VCaP (cell line): ENCODE measurements at regions not wholly inside any gene's neighbourhood (a gene's known extent, or its start where the extent isn't known, plus 50 kb on each side); places are given as distances from the start of the nearest gene placed in this dataset.

Experiments used
- H3K27ac ChIP-seq: fragments of 450-650 bp; 2 replicates; pipeline ENCODE4 v1.5.1; 2017
- TF ChIP-seq, protein P1 (sequence below): fragments of 450-650 bp; conservative IDR thresholded peaks from 2 replicates; pipeline ENCODE4 v1.5.1; 2017; ENCODE audit warnings: mild to moderate bottlenecking, moderate library complexity

DNA sequence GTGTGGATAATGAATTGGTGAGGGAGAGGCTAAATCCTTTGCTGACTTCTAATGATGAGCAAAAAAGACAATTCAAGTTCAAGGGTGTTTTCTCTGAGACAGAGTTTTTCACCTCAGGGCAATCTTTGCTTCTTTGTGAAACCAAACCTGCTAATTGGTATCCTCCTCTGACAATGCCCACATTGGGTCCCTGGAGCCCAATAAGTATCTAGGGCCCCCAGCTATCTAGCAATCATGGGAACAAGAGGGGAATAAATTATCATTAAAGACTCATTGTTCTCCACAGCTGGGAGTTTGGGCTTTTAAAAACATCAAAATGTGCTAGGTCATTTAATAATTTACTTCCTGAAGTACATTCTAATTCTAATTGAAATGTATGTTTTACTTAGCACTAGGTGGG is 227.3 kb downstream of the TMEM167A start:
- TF ChIP-seq, protein P1, sequence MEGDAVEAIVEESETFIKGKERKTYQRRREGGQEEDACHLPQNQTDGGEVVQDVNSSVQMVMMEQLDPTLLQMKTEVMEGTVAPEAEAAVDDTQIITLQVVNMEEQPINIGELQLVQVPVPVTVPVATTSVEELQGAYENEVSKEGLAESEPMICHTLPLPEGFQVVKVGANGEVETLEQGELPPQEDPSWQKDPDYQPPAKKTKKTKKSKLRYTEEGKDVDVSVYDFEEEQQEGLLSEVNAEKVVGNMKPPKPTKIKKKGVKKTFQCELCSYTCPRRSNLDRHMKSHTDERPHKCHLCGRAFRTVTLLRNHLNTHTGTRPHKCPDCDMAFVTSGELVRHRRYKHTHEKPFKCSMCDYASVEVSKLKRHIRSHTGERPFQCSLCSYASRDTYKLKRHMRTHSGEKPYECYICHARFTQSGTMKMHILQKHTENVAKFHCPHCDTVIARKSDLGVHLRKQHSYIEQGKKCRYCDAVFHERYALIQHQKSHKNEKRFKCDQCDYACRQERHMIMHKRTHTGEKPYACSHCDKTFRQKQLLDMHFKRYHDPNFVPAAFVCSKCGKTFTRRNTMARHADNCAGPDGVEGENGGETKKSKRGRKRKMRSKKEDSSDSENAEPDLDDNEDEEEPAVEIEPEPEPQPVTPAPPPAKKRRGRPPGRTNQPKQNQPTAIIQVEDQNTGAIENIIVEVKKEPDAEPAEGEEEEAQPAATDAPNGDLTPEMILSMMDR, result no peak
- no peak overlapping the region for H3K27ac ChIP-seq

DNA sequence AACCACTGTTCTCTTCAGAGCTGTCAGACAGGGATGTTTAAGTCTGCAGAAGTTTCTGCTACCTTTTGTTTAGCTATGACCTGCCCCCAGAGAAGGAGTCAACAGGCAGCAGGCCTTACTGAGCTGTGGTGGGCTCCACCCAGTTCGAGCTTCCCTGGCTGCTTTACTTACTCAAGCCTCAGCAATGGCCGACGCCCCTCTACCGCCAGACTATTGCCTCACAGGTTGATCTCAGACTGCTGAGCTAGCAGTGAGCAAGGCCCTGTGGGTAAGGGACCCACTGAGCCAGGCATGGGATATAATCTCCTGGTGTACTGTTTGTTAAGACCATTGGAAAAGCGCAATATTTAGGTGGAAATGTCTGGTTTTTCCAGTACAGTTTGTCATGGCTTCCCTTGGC is 229.6 kb downstream of the TMEM167A start:
- TF ChIP-seq, protein P1, result no peak
- no peak overlapping the region for H3K27ac ChIP-seq

DNA sequence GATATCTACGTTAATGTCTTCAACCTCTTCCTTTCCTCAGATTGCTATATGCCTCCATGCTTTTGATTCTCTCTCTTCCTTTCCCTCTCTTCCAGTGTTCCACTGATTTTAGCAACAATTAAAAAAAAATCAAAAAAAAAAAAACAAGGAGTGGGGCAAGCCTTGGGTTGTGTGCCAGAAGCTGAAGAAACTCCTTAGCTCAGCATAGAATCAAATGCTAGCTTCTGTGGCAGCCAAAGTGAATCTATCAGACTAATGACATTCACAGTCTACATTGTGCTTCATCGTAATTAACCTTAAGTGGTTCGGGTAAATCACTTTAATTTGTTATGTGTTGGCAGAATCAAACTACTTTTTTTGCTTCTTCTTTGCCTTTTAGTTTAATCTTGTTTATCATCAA is 237.3 kb downstream of the TMEM167A start:
- TF ChIP-seq, protein P1, result no peak

DNA sequence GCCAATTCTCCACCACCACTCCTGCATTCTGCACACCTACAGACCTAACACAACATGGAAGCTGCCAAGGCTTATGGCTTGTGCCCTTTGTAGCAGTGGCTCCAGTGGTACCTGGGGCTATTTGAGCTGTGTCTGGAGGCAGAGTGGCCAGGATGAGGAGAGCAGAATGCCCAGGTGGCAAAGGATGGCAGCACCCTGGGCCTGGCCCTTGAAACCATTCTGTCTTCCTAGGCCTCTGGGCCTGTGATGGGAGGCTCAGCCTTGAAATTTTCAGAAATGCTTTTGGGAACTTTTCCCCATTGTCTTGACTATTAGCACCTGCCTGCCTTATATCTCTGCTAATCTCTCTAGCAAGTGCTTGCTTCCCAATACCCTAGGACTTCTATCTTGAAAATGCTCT is 241.7 kb downstream of the TMEM167A start:
- no peak overlapping the region for H3K27ac ChIP-seq
- TF ChIP-seq, protein P1, result no peak

More for the DNA sequence above, 237.3 kb downstream of the TMEM167A start:
- no peak overlapping the region for H3K27ac ChIP-seq

DNA sequence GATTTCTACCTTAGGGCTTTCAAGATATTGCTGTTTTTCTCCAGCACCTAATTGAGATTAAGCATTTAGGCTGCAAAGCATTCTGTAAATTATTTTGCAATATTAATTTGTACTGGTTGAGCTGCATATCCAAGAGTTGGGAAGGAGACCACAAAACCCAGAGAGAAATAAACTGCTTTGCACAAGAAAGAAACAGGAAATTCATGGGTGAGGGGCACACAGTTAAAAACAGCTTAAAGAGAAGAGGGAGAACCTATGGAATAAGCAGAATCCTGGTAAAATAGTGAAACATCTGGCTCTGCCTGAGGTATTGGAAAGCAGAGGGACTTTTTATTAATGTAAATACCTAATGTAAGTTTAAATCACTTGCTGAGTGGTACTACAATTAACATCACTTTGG is 243.0 kb downstream of the TMEM167A start:
- TF ChIP-seq, protein P1, result no peak
- no peak overlapping the region for H3K27ac ChIP-seq

DNA sequence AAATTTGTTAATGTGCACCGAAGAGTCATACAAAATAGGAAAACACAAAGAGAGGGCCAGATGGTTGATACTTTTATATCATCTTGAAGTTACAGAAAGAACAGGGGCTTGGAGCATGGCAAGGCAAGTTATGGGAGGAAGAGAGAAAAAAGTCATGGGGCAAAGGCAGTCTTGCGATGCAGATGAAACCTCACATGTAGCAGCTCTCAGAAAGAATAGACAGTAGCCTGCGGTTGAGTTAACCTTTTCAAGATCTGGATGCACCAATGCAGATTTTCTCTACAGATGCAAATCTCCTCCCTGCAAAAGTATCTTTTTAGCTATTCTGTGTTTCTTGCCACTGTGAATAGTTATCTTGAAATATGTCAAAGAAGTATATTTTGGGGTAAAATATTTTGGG is 243.9 kb downstream of the TMEM167A start:
- no peak overlapping the region for H3K27ac ChIP-seq
- TF ChIP-seq, protein P1, result no peak

DNA sequence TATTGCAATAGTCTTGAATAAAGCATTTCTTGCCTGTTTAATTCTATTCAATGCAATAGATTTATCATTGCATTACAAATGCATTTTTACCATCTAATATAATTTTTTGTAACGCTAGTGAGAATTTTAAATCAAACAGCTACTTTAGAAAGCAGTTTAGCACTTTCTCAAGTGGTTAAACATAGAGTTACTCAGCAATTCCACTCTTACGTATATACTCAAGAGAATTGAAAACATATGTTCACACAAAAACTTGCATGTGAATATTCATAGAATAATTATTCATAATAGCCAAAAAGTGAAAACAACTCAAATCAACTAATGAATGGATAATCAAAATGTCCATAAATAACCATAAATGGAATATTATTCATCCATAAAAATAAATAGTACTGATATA is 244.7 kb downstream of the TMEM167A start:
- H3K27ac ChIP-seq, result no peak overlapping the region
- TF ChIP-seq, protein P1, result no peak

DNA sequence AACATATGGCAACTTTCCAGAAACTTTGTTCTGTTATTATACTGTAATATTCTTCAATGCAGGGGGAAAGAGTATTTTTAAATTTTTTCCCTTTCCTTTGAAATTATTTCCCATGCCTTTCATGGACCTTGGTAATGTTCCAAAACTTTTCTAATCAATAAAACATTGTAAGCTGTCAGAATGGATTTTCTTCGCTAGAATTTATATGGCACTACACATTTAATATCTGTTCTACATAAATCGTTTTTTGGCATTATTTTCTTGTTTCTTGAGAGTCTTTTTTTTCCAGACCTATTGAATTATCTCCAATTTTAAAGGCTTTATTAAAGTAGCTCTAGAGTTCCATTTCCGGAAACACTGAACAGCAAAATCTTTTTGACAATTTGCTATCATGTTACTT is 249.0 kb downstream of the TMEM167A start:
- TF ChIP-seq, protein P1, result no peak
- H3K27ac ChIP-seq, result no peak overlapping the region
